ENCODE measurements at regions not wholly inside any gene's neighbourhood (a gene's known extent, or its start where the extent isn't known, plus 50 kb on each side); places are given as distances from the start of the nearest gene placed in this dataset.
"Not testable (repeated sequence)": the region's sequence is repeated elsewhere in the genome, so short reads cannot be mapped to it uniquely, and the experiment has no call there.

DNA sequence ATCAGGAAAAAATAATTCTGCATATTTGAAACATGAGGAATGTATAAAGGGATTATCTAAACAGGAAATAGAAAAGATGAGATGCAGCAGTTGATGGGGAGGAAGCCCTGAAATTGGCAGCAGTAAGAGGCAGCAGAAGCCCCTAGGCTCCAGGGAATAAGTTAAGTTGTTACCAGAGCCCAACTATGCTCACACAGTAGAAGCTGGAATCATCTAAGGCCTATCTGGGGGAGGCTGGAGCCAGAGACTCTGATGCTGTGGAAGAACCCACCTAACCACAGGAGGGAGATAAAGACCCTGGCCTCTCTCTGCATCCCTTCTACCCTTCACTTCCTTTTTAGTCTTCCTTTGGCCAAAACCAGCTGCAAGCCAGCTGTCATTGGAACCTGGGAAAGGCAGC, 519.7 kb downstream of the DIPK2A start:
- H3K4me1 ChIP-seq: no peaks in the 10 kb centered on the region
- H3K4me3 ChIP-seq: no peak overlapping the region
- no peak for TF ChIP-seq EP300 (IDR thresholded peaks at IDR 0.05)
- TF ChIP-seq, protein P1, sequence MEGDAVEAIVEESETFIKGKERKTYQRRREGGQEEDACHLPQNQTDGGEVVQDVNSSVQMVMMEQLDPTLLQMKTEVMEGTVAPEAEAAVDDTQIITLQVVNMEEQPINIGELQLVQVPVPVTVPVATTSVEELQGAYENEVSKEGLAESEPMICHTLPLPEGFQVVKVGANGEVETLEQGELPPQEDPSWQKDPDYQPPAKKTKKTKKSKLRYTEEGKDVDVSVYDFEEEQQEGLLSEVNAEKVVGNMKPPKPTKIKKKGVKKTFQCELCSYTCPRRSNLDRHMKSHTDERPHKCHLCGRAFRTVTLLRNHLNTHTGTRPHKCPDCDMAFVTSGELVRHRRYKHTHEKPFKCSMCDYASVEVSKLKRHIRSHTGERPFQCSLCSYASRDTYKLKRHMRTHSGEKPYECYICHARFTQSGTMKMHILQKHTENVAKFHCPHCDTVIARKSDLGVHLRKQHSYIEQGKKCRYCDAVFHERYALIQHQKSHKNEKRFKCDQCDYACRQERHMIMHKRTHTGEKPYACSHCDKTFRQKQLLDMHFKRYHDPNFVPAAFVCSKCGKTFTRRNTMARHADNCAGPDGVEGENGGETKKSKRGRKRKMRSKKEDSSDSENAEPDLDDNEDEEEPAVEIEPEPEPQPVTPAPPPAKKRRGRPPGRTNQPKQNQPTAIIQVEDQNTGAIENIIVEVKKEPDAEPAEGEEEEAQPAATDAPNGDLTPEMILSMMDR (IDR thresholded peaks at IDR 0.05): no peak
- TF ChIP-seq POLR2A (IDR thresholded peaks at IDR 0.05): no peak
- no peaks in the 10 kb centered on the region for H3K27me3 ChIP-seq
- no peaks in the 10 kb centered on the region for H3K36me3 ChIP-seq
- no peak overlapping the region for H3K27ac ChIP-seq
- no peak for DNase-seq (ENCODE audit: low spot score in 2 of 2)
- H3K9me3 ChIP-seq: no peaks in the 10 kb centered on the region

DNA sequence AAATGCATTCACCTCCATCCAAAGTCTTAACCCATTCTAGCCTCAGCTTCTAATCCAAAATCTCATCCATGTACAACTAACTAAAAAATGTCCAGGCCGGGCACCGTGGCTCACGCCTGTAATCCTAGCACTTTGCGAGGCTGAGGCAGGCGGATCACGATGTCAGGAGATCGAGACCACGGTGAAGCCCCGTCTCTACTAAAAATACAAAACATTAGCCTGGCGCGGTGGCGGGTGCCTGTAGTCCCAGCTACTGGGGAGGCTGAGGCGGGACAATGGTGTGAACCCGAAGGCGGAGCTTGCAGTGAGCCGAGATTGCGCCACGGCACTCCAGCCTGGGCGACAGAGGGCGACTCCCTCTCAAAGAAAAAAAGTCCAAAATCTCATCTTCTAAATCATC, 523.0 kb downstream of the DIPK2A start:
- H3K27ac ChIP-seq; H3K27me3 ChIP-seq; H3K4me1 ChIP-seq; DNase-seq (ENCODE audit: low spot score in 2 of 2); H3K9me3 ChIP-seq; H3K4me3 ChIP-seq; H3K36me3 ChIP-seq: not testable (repeated sequence)
- WGBS, 2 donors: 91 to 94% methylated on average over 20 of the region's 20 CpGs

DNA sequence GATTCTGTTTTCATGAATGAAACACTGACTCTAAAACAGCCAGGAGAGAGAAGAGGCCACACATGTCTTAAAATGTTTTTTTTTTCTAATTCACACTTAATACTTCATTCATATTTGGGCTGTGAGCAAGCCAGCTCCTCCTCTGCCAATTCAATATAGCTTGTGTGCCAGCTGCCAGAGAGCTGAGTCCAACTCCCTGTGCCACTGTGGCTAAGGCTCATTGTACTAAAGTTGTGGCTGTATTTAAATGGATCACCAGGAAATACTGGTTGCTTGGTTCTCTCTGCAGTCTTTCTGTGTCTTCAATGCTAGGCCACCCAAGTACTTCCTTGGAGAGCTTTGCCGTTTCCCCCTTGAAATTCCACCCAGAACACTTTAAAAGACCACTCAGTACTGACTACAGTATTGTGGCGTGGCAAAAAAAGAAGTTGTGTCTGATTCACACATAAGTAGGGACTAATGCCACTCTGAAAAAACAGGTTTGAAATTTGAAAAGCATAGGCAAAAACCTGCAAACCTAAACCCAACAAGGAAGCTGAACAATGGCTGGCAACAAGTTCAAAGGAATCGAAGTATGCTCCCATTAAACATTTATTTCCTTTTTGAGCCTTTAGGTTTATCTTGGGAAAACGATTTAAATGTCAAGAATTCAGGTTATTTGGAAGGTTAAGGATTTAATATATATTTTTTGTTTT, 524.7 kb downstream of the DIPK2A start:
- no peak for DNase-seq (ENCODE audit: low spot score in 2 of 2)
- Histone ChIP-seq H3K36me3 (no peaks in the 10 kb centered on the region), H3K4me3 (no peak overlapping the region), H3K9me3 (no peaks in the 10 kb centered on the region), H3K4me1 (no peaks in the 10 kb centered on the region), H3K27ac (no peak overlapping the region), H3K27me3 (no peaks in the 10 kb centered on the region)
- TF ChIP-seq POLR2A (IDR thresholded peaks at IDR 0.05): no peak
- TF ChIP-seq EP300 (IDR thresholded peaks at IDR 0.05): no peak
- TF ChIP-seq, protein P1 (IDR thresholded peaks at IDR 0.05): no peak
- WGBS, 2 donors: 63 to 70% methylated on average over 4 of the region's 4 CpGs

DNA sequence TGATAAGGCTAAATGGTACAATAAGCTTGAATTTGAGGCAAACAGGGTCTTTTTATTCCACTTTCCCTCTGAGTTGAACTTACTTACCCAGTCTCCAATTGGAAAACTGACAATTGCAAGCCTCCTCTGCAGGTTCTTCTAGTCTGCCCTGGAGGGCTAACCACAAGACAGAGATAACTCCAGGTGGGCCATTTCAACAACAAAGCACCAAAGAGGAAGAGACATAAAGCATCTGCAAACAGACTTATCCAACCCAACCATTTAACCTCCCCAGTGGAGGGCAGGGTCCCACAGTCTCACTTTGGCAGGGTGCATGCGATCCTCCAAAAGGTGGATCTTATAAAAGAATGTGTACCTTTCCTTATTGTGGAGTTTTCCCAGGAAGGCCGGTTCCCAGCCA, 525.8 kb downstream of the DIPK2A start:
- Histone ChIP-seq H3K36me3 (no peaks in the 10 kb centered on the region), H3K4me3 (no peak overlapping the region), H3K27me3 (no peaks in the 10 kb centered on the region), H3K27ac (no peak overlapping the region), H3K4me1 (no peaks in the 10 kb centered on the region), H3K9me3 (no peaks in the 10 kb centered on the region)
- DNase-seq (ENCODE audit: low spot score in 2 of 2): no peak
- 93 to 95% methylated on average over 2 of the region's 2 CpGs for WGBS, 2 donors
- TF ChIP-seq POLR2A (IDR thresholded peaks at IDR 0.05) (no peak), EP300 (IDR thresholded peaks at IDR 0.05) (no peak)
- TF ChIP-seq, protein P1 (IDR thresholded peaks at IDR 0.05): no peak

DNA sequence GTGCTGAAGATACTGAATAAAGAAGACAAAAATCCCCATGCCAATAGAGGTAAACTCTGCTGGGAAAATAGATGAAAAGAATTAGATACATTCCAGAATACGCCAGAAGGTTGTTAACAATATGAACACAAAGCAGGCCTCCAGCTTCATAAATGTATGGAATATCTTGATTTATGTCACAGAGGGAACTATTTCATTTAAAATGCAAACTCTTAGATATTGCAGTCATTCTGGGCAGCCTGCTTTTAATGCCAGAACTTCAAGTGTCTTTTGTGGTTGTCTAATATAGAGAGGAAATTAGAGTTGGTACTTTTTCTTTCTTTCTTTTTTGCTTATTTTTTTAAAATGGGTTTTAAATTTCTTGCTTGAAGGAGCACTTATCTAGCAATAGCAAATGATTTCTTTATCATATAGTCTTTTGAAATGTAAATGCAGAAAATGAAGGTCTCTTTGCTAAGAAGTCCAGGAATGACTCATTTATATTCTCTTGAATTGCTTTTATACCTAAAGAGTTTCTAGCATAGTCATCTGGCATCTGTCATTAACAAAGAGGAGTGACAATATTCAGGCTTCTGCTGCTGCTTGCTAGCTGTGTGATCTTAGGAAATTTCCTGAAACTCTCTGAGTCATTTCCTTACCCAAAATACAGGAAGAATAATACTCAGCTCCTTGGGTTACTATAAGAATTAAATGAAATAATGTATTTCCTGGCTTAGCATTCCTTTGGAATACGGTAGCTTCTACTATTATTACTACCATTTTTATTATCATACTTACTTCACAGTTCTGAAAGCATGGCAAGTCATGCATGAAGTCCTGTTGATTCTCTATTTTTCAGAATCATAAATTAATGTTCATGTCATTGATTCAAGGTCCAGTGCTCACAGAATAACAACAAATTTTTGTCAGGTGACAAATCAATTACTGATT, 527.6 kb downstream of the DIPK2A start:
- whole genome bisulfite sequencing, 2 donors: 31 to 43% methylated on average over 2 of the region's 2 CpGs
- no peak for TF ChIP-seq POLR2A (IDR thresholded peaks at IDR 0.05)
- TF ChIP-seq EP300 (IDR thresholded peaks at IDR 0.05): no peak
- TF ChIP-seq, protein P1 (IDR thresholded peaks at IDR 0.05): no peak
- no peaks in the 10 kb centered on the region for H3K27me3 ChIP-seq

More for the DNA sequence above, 527.6 kb downstream of the DIPK2A start:
- H3K4me3 ChIP-seq: no peak overlapping the region
- no peaks in the 10 kb centered on the region for H3K9me3 ChIP-seq
- H3K27ac ChIP-seq: no peak overlapping the region
- no peaks in the 10 kb centered on the region for H3K36me3 ChIP-seq
- no peak for DNase-seq (ENCODE audit: low spot score in 2 of 2)
- no peaks in the 10 kb centered on the region for H3K4me1 ChIP-seq

All from tibial nerve (tissue), 4 donors.